Kidney glomerular epithelial cell (primary cell): ENCODE measurements at regions not wholly inside any gene's neighbourhood (a gene's known extent, or its start where the extent isn't known, plus 50 kb on each side); places are given as distances from the start of the nearest gene placed in this dataset.

Experiments
- DNase-seq: peaks from one replicate; lab custom pipeline; 2025; lab: John Stamatoyannopoulos, UW

DNA sequence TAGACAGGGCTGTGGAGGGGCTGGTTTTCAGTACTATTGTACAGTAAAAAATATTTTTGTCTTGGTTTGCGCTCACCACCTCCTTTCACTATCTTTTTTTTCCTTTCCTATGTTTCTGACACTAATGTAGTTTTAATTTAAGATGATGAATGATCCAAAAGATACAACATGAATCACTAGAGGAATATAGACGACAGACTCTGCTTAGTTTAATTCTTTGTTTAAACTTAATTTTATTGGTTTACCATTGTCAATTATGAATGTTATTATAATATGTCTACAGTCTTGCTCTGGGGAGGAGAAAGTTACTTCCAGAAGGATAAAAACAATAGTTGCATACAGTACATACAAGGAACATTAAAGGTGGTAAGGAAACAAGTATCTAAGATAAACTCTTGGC, 682.4 kb upstream of the ADGRL4 start:
- DNase-seq: no peak

DNA sequence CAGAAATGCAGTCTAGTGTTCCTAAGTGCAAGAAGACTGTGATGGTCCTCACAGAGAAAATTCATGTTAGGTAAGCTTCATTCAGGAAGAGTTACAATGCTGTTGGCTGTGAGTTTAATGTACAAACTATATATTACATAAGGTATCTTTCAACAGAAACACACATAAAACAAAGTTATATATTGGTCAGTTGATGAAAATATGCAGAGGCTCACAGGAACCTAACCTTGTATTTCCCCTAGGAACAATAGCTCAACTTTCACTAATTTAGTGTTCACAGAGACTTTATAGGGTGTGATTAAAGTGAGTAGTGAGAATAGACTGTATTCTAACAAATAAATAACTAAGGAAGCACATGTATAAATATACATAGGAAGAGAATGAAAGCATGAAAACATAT, 676.9 kb upstream of the ADGRL4 start:
- no peak for DNase-seq

DNA sequence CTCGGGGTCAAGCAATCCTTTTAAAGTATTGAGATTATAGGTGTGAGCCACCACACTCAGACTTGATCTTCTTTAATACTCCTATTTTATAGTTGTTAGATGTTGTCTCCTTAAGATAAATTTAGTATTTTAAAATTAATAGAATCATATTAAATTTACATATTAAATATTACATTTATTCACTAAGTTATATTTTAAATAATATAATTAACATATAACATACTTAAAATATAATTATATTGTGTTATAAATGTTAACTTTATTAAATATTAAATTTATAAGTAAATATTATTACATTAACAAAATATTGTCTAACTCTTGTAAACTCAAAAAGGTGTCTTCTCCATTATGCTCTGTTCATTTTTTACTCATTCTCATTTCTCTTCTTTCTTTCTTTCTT, 675.9 kb upstream of the ADGRL4 start:
- DNase-seq: no peak

DNA sequence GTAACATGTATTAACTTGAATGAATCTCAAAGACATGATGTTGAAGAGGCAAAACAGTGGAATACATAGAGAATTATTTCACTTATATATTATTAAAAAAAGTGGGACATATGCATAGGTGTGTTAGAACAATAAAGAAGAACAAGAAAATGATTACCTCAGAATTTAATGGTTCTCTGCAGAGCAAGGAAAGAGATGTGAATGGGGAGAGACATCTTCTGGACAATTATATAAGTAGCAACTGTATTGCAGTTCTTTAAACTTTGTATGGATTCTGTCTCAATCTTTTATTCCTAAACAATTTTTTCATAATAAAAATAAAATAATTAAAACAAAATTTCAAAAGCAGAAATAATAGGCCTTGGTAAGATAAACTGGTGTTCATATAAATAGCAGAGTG, 674.9 kb upstream of the ADGRL4 start:
- DNase-seq: no peak

GRCh38 chr1:79679916-79680315, 673.4 kb upstream of the ADGRL4 start:
- DNase-seq: no peak

- DNase-seq: no peak
Measured at GRCh38 chr1:79667848-79668696, 661.5 kb upstream of the ADGRL4 start.

DNA sequence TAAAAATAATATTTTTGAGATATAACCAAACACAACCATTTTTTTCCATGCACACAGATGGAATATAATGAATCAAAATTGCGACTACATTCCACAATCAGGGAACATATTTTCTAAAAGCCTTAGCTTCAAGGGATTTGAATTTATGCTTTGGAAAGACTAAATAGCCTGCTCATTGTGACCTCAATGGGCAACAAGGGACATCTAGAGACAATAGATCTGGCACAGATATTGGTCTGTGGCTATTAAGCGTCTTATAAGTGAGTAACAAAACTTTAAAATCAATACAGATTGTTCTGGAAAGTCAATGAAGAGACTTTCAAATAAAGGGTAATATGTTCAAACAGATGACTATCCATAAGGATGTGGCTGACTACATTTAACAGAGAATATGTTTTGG, 660.6 kb upstream of the ADGRL4 start:
- DNase-seq: no peak

DNA sequence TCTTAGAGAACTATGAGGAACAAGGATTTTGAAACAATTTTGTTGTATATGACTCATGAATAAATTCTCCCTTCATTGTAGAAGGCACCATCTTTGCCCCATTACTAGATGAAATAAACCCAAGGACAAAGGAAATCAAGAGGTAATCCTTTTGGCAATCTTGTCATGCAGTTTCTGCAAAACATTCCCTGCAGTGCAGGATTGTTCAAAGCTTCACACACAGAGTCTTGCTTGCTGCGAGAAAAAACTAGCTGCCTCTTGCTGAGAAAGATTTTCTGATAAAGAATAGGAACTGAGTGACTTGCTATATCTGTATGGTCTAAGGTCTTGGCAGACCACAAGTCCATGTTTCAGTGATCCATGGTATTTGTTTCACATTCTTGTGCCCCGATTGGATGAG, 657.4 kb upstream of the ADGRL4 start:
- DNase-seq: no peak

- no peak for DNase-seq
Measured at GRCh38 chr1:79662596-79662995, 656.1 kb upstream of the ADGRL4 start.

GRCh38 chr1:79660129-79660528, 653.6 kb upstream of the ADGRL4 start:
- DNase-seq: no peak

GRCh38 chr1:79657951-79658658, 651.6 kb upstream of the ADGRL4 start:
- no peak for DNase-seq

GRCh38 chr1:79655876-79656275, 649.3 kb upstream of the ADGRL4 start:
- DNase-seq: no peak

DNA sequence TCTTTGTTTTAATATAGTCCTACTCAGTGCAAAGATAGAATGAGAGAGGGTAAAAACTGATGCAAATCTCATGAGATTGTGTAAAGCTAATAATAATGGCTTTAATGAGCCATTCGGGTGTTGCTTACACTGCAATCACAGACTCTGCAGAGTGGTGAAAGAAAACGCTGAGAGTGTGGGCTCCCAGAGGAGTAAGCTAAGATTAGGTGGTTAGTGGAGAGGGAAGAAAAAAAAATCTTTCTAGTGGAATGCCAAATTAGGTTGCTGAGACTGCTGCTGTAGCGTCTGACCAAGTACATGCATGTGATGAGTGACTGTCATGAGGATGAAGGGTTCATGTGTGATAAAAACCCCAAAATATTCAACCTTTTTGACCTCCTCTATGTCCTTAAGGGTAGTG, 645.9 kb upstream of the ADGRL4 start:
- DNase-seq: no peak

DNA sequence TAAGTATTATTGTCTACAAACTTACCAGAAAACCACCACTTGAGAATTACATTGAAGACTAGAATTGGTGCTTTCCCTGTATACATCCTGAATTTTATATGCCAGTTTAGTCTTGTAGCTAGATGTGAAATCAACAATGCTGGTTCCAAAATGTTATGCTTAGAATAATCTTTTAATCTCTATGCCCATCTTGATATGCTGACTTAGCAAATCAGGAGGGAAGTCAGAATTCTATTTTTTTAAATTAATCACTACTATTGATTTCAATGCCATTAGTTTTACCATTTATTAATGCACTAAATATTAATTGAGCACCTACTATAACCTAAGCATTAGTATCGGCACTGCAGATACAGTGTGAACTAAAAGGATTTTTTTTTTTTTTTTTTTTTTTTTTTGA, 641.6 kb upstream of the ADGRL4 start:
- DNase-seq: no peak

- no peak for DNase-seq
Measured at GRCh38 chr1:79646880-79647279, 640.4 kb upstream of the ADGRL4 start.

GRCh38 chr1:79638382-79638781, 631.9 kb upstream of the ADGRL4 start:
- no peak for DNase-seq

- peak; percentile 48 for DNase-seq
Measured at GRCh38 chr1:79633456-79633855, 626.9 kb upstream of the ADGRL4 start.

GRCh38 chr1:79629414-79629813, 622.9 kb upstream of the ADGRL4 start:
- no peak for DNase-seq

DNA sequence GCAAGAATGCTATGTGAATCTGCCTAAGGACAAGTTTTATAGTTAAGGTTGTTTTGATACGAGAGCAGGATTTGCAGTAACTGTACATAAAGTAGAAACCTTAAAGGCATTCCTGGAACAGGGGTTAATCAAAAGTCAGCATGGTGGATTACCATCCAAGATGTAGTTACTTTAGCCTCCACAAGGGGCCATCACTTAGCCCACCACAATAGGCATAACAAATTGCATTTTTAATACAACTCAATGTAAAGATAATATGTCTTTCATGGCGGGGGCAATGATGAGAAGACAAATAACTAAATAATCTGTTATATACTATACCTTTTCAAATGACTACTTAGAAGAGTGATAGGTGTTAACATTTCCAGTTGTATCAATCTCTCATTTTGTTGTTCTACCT, 611.2 kb upstream of the ADGRL4 start:
- no peak for DNase-seq

GRCh38 chr1:79614762-79615161, 608.2 kb upstream of the ADGRL4 start:
- no peak for DNase-seq

GRCh38 chr1:79614106-79614505, 607.6 kb upstream of the ADGRL4 start:
- DNase-seq: no peak

- DNase-seq: no peak
Measured at GRCh38 chr1:79613046-79613445, 606.5 kb upstream of the ADGRL4 start.

- DNase-seq: no peak
Measured at GRCh38 chr1:79604490-79605198, 598.1 kb upstream of the ADGRL4 start.
